HEK293 (cell line): ENCODE measurements at regions not wholly inside any gene's neighbourhood (a gene's known extent, or its start where the extent isn't known, plus 50 kb on each side); places are given as distances from the start of the nearest gene placed in this dataset.

Experiments used
- CTCF ChIA-PET: fragments of 350-600 bp; formaldehyde crosslinking; extraction: SDS; loops from one replicate; lab custom pipeline; 2021; ENCODE audit warnings: antibody characterized with exemption; lab: Yijun Ruan, JAX
- POLR2A ChIA-PET: fragments of 300-600 bp; formaldehyde crosslinking; extraction: SDS; loops from one replicate; lab custom pipeline; 2020; ENCODE audit warnings: antibody characterized with exemption, inconsistent platforms; lab: Yijun Ruan, JAX
- H3K27ac ChIP-seq: fragments of 200-500 bp; sonication (Bioruptor generic); 2 replicates; pipeline ENCODE4 v1.5.1; 2014; ENCODE audit warnings: low read depth, low read length, control low read depth, inconsistent platforms; ENCODE audit errors: extremely low read depth
- H3K36me3 ChIP-seq, 2 experiments: fragments of 200-500 bp in 1 of 2; sonication (Bioruptor generic) in 1 of 2; 1 replicate in 1 of 2; 2 replicates in 1 of 2; pipeline ENCODE4 v1.5.1; 2014 to 2017; ENCODE audit warnings: inconsistent platforms in 2 of 2, low read length in 2 of 2; ENCODE audit not compliant: control insufficient read depth in 2 of 2, insufficient read depth in 1 of 2
- H3K4me1 ChIP-seq: fragments of 200-500 bp; sonication (Bioruptor generic); 2 replicates; pipeline ENCODE4 v1.5.1; 2014; ENCODE audit warnings: mild to moderate bottlenecking, low read length, inconsistent platforms; ENCODE audit not compliant: control insufficient read depth, insufficient read depth
- H3K4me3 ChIP-seq: 2 replicates; pipeline ENCODE4 v1.5.1; 2011; ENCODE audit warnings: low read depth, mild to moderate bottlenecking, control low read depth, low read length, moderate library complexity
- H3K9me3 ChIP-seq: fragments of 200-500 bp; sonication (Bioruptor generic); 2 replicates; pipeline ENCODE4 v1.5.1; 2014; ENCODE audit warnings: low read depth, low read length, inconsistent platforms; ENCODE audit not compliant: control insufficient read depth, insufficient read depth
- HOXC10 ChIP-seq: sonication (generic); formaldehyde crosslinking; IDR thresholded peaks from 2 replicates; pipeline ENCODE4 v1.8.1; 2023; ENCODE audit warnings: mild to moderate bottlenecking, missing genetic modification reagents
- KLF7 ChIP-seq: fragments of 450-650 bp; formaldehyde crosslinking; IDR thresholded peaks from 2 replicates; pipeline ENCODE4 v1.5.1; 2016; ENCODE audit warnings: missing biosample characterization, missing genetic modification characterization, borderline replicate concordance
- KLF8 ChIP-seq: fragments of 450-650 bp; formaldehyde crosslinking; IDR thresholded peaks from 2 replicates; pipeline ENCODE4 v1.5.1; 2016; ENCODE audit warnings: missing biosample characterization, missing genetic modification characterization
- OSR2 ChIP-seq: fragments of 450-650 bp; formaldehyde crosslinking; IDR thresholded peaks from 2 replicates; pipeline ENCODE4 v1.5.1; 2016; ENCODE audit warnings: missing biosample characterization, missing genetic modification characterization
- SCRT2 ChIP-seq: fragments of 450-650 bp; formaldehyde crosslinking; IDR thresholded peaks from 2 replicates; pipeline ENCODE4 v1.5.1; 2016; ENCODE audit warnings: missing biosample characterization, missing genetic modification characterization
- YY1 ChIP-seq: fragments of 450-650 bp; formaldehyde crosslinking; IDR thresholded peaks from 2 replicates; pipeline ENCODE4 v1.5.1; 2018; ENCODE audit warnings: missing biosample characterization, missing genetic modification characterization
- ZBTB7A ChIP-seq: fragments of 450-650 bp; formaldehyde crosslinking; IDR thresholded peaks from 2 replicates; pipeline ENCODE4 v1.5.1; 2016; ENCODE audit warnings: low read depth, missing biosample characterization, missing genetic modification characterization
- ZEB2 ChIP-seq: fragments of 450-650 bp; formaldehyde crosslinking; IDR thresholded peaks from 2 replicates; pipeline ENCODE4 v1.5.1; 2016; ENCODE audit warnings: missing biosample characterization, missing genetic modification characterization
- ZFP3 ChIP-seq: fragments of 450-650 bp; formaldehyde crosslinking; IDR thresholded peaks from 2 replicates; pipeline ENCODE4 v1.5.1; 2016; ENCODE audit warnings: low read depth, missing biosample characterization, missing genetic modification characterization
- ZFP69B ChIP-seq: fragments of 450-650 bp; formaldehyde crosslinking; IDR thresholded peaks from 2 replicates; pipeline ENCODE4 v1.5.1; 2016; ENCODE audit warnings: missing biosample characterization, missing genetic modification characterization
- ZNF175 ChIP-seq: fragments of 450-650 bp; formaldehyde crosslinking; IDR thresholded peaks from 2 replicates; pipeline ENCODE4 v1.5.1; 2016; ENCODE audit warnings: missing biosample characterization, missing genetic modification characterization
- ZNF184 ChIP-seq: fragments of 450-650 bp; IDR thresholded peaks from 2 replicates; pipeline ENCODE4 v1.5.1; 2018; ENCODE audit warnings: missing biosample characterization, mild to moderate bottlenecking, missing genetic modification characterization
- ZNF341 ChIP-seq: fragments of 450-650 bp; formaldehyde crosslinking; IDR thresholded peaks from 2 replicates; pipeline ENCODE4; 2016; ENCODE audit warnings: low read depth, missing biosample characterization, missing genetic modification characterization
- ZNF426 ChIP-seq: fragments of 450-650 bp; formaldehyde crosslinking; IDR thresholded peaks from 2 replicates; pipeline ENCODE4 v1.5.1; 2017; ENCODE audit warnings: missing biosample characterization, missing genetic modification characterization, mild to moderate bottlenecking, inconsistent platforms, moderate library complexity
- ZNF530 ChIP-seq: fragments of 450-650 bp; formaldehyde crosslinking; IDR thresholded peaks from 2 replicates; pipeline ENCODE4 v1.5.1; 2016; ENCODE audit warnings: low read depth, missing biosample characterization, missing genetic modification characterization
- ZNF624 ChIP-seq: fragments of 450-650 bp; formaldehyde crosslinking; IDR thresholded peaks from 2 replicates; pipeline ENCODE4 v1.5.1; 2017; ENCODE audit warnings: missing biosample characterization, missing genetic modification characterization
- ZNF747 ChIP-seq: fragments of 450-650 bp; formaldehyde crosslinking; IDR thresholded peaks from 2 replicates; pipeline ENCODE4 v1.5.1; 2016; ENCODE audit warnings: missing biosample characterization, missing genetic modification characterization
- TF ChIP-seq, protein P1 (sequence below): fragments of 450-650 bp; formaldehyde crosslinking; conservative IDR thresholded peaks from 2 replicates; pipeline ENCODE4 v1.5.1; 2016; ENCODE audit warnings: low read depth, missing biosample characterization, missing genetic modification characterization
- TF ChIP-seq, protein P2 (sequence below): fragments of 450-650 bp; formaldehyde crosslinking; IDR thresholded peaks from 2 replicates; pipeline ENCODE4 v1.5.1; 2017; ENCODE audit warnings: missing biosample characterization, missing genetic modification characterization
- TF ChIP-seq, protein P3 (sequence below): fragments of 450-650 bp; formaldehyde crosslinking; IDR thresholded peaks from 2 replicates; pipeline ENCODE4 v1.5.1; 2017; ENCODE audit warnings: missing biosample characterization, mild to moderate bottlenecking, missing genetic modification characterization, moderate library complexity
- TF ChIP-seq, protein P4 (sequence below): fragments of 450-650 bp; formaldehyde crosslinking; IDR thresholded peaks from 2 replicates; pipeline ENCODE4 v1.5.1; 2016; ENCODE audit warnings: missing biosample characterization, missing genetic modification characterization, borderline replicate concordance
- TF ChIP-seq, protein P5 (sequence below): fragments of 450-650 bp; formaldehyde crosslinking; IDR thresholded peaks from 2 replicates; pipeline ENCODE4 v1.5.1; 2016; ENCODE audit warnings: missing biosample characterization, missing genetic modification characterization
- TF ChIP-seq, protein P6 (sequence below): fragments of 450-650 bp; formaldehyde crosslinking; IDR thresholded peaks from 2 replicates; pipeline ENCODE4 v1.5.1; 2016; ENCODE audit warnings: missing biosample characterization, missing genetic modification characterization

DNA sequence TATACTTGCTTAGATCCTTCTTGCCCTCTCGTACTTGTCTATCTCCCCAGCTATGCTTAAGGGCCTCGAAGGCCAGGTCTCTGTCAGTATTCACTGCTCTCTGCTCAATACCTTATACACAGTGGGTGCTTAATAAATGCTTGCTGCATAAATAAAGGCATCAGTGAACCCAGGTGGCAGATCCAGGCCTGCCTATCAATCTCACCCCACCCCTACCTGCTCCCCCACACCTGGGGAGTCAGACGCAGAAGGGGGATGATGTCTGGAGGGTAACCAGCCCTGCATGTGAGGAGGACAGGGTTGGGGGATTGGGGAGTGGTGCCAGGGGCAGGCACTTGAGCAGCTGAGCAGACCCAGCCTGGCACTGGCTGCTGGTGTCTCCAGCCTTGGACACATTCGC, 430.6 kb downstream of the MN1 start (continued):
- TF ChIP-seq, protein P1, sequence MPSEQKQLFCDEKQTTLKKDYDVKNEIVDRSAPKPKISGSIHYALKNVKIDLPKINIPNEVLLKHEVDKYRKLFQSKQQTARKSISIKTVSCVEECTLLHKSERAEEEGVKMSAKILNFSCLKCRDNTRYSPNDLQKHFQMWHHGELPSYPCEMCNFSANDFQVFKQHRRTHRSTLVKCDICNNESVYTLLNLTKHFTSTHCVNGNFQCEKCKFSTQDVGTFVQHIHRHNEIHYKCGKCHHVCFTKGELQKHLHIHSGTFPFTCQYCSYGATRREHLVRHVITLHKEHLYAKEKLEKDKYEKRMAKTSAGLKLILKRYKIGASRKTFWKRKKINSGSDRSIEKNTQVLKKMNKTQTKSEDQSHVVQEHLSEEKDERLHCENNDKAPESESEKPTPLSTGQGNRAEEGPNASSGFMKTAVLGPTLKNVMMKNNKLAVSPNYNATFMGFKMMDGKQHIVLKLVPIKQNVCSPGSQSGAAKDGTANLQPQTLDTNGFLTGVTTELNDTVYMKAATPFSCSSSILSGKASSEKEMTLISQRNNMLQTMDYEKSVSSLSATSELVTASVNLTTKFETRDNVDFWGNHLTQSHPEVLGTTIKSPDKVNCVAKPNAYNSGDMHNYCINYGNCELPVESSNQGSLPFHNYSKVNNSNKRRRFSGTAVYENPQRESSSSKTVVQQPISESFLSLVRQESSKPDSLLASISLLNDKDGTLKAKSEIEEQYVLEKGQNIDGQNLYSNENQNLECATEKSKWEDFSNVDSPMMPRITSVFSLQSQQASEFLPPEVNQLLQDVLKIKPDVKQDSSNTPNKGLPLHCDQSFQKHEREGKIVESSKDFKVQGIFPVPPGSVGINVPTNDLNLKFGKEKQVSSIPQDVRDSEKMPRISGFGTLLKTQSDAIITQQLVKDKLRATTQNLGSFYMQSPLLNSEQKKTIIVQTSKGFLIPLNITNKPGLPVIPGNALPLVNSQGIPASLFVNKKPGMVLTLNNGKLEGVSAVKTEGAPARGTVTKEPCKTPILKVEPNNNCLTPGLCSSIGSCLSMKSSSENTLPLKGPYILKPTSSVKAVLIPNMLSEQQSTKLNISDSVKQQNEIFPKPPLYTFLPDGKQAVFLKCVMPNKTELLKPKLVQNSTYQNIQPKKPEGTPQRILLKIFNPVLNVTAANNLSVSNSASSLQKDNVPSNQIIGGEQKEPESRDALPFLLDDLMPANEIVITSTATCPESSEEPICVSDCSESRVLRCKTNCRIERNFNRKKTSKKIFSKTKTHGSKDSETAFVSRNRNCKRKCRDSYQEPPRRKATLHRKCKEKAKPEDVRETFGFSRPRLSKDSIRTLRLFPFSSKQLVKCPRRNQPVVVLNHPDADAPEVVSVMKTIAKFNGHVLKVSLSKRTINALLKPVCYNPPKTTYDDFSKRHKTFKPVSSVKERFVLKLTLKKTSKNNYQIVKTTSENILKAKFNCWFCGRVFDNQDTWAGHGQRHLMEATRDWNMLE (tag by site-specific recombination) = no peak
- TF ChIP-seq SCRT2 (no peak), ZNF175 (tag by site-specific recombination) (no peak), KLF7 (no peak), ZNF184 (tag by site-specific recombination) (no peak)

DNA sequence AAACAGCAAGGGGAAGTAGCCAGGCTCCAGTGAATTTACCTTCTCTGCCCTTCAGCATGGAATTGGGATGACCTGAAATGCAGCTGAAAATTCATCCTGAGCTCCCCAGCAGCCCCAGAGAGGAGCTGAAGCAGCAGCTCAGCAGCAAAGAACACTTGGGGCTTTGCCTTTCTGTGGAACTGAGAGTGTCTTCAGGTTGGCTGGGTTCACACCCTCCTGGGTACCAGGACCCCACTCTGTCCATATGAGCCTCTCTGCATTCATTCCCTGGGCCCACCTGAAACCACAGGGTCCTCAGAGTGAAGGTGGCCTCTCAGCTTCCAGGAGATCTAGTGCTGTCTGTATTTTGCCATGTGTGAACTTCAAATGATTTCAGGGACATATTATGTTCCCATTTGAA, 429.2 kb downstream of the MN1 start:
- TF ChIP-seq, protein P2, sequence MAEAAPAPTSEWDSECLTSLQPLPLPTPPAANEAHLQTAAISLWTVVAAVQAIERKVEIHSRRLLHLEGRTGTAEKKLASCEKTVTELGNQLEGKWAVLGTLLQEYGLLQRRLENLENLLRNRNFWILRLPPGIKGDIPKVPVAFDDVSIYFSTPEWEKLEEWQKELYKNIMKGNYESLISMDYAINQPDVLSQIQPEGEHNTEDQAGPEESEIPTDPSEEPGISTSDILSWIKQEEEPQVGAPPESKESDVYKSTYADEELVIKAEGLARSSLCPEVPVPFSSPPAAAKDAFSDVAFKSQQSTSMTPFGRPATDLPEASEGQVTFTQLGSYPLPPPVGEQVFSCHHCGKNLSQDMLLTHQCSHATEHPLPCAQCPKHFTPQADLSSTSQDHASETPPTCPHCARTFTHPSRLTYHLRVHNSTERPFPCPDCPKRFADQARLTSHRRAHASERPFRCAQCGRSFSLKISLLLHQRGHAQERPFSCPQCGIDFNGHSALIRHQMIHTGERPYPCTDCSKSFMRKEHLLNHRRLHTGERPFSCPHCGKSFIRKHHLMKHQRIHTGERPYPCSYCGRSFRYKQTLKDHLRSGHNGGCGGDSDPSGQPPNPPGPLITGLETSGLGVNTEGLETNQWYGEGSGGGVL = no peak
- TF ChIP-seq KLF8 (tag by site-specific recombination) (no peak), ZNF341 (tag by site-specific recombination) (no peak), OSR2 (tag by site-specific recombination) (no peak), ZNF530 (tag by site-specific recombination) (no peak), ZNF624 (tag by site-specific recombination) (no peak), ZFP69B (no peak), HOXC10 (no peak), ZNF426 (tag by site-specific recombination) (no peak), ZFP3 (tag by site-specific recombination) (no peak), YY1 (no peak), ZBTB7A (no peak), ZNF747 (tag by site-specific recombination) (no peak), ZEB2 (tag by site-specific recombination) (no peak)
- TF ChIP-seq, protein P3, sequence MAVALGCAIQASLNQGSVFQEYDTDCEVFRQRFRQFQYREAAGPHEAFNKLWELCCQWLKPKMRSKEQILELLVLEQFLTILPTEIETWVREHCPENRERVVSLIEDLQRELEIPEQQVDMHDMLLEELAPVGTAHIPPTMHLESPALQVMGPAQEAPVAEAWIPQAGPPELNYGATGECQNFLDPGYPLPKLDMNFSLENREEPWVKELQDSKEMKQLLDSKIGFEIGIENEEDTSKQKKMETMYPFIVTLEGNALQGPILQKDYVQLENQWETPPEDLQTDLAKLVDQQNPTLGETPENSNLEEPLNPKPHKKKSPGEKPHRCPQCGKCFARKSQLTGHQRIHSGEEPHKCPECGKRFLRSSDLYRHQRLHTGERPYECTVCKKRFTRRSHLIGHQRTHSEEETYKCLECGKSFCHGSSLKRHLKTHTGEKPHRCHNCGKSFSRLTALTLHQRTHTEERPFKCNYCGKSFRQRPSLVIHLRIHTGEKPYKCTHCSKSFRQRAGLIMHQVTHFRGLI = no peak
- TF ChIP-seq, protein P4, sequence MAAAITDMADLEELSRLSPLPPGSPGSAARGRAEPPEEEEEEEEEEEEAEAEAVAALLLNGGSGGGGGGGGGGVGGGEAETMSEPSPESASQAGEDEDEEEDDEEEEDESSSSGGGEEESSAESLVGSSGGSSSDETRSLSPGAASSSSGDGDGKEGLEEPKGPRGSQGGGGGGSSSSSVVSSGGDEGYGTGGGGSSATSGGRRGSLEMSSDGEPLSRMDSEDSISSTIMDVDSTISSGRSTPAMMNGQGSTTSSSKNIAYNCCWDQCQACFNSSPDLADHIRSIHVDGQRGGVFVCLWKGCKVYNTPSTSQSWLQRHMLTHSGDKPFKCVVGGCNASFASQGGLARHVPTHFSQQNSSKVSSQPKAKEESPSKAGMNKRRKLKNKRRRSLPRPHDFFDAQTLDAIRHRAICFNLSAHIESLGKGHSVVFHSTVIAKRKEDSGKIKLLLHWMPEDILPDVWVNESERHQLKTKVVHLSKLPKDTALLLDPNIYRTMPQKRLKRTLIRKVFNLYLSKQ (tag by site-specific recombination) = no peak
- TF ChIP-seq, protein P5, sequence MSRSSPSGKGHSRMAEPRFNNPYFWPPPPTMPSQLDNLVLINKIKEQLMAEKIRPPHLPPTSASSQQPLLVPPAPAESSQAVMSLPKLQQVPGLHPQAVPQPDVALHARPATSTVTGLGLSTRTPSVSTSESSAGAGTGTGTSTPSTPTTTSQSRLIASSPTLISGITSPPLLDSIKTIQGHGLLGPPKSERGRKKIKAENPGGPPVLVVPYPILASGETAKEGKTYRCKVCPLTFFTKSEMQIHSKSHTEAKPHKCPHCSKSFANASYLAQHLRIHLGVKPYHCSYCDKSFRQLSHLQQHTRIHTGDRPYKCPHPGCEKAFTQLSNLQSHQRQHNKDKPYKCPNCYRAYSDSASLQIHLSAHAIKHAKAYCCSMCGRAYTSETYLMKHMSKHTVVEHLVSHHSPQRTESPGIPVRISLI (tag by site-specific recombination) = no peak
- TF ChIP-seq, protein P6, sequence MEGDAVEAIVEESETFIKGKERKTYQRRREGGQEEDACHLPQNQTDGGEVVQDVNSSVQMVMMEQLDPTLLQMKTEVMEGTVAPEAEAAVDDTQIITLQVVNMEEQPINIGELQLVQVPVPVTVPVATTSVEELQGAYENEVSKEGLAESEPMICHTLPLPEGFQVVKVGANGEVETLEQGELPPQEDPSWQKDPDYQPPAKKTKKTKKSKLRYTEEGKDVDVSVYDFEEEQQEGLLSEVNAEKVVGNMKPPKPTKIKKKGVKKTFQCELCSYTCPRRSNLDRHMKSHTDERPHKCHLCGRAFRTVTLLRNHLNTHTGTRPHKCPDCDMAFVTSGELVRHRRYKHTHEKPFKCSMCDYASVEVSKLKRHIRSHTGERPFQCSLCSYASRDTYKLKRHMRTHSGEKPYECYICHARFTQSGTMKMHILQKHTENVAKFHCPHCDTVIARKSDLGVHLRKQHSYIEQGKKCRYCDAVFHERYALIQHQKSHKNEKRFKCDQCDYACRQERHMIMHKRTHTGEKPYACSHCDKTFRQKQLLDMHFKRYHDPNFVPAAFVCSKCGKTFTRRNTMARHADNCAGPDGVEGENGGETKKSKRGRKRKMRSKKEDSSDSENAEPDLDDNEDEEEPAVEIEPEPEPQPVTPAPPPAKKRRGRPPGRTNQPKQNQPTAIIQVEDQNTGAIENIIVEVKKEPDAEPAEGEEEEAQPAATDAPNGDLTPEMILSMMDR (tag by site-specific recombination) = no peak
- H3K27ac ChIP-seq = no peak overlapping the region
- ChIA-PET POLR2A (no interaction called here), CTCF (interaction anchor here (1.1 kb wide), 1 partner anchor 32 kb away, joined by 3 read pairs; no protein-coding TSS in a partner anchor)
- no peak overlapping the region for H3K4me3 ChIP-seq
- H3K9me3 ChIP-seq = no peaks in the 10 kb centered on the region
- peaks cover under 1% of the 10 kb centered on the region for H3K4me1 ChIP-seq
- no peaks in the 10 kb centered on the region for H3K36me3 ChIP-seq
